ENCODE measurements at regions not wholly inside any gene's neighbourhood (a gene's known extent, or its start where the extent isn't known, plus 50 kb on each side); places are given as distances from the start of the nearest gene placed in this dataset.
"Not testable (repeated sequence)": the region's sequence is repeated elsewhere in the genome, so short reads cannot be mapped to it uniquely, and the experiment has no call there.

DNA sequence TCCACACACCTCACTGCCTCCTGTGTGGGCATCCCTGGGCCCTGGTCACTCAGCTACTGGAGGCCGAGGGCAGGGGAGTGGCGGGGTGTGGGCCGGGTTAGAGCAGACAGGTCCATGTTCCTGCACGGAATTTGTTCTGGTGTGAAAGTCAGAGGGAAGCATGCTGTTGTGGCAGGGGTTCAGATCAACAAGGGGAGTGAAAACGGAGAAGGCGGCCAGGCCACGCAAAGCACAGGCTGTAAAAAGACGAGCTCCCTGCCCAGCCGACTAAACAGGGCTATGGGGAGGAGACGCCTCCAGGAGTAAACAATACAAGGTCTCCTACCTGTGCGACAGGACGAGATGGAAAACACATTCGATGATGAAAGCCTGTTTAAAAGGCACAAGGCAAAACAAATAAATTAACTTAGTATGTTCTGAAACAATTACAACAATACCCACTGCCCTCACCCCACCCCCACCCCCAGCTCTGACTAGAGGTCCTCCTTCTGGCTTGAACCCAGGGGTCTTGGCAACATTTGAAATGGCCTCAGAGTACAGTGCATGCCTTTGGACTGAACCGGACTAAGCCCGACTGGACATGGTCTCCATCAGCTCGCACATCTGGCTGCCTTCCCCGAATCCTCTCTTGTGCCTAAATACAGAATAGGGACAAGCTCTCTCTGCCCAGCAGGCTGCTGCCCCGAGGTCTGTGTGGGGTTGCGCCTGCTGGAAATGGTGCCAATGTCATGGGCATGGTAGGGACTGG lies 274.9 kb upstream of the DIO3 start:
- H3K4me1 Mint-ChIP-seq (ENCODE audit: low read depth), result no peaks in the 10 kb centered on the region
- H3K36me3 Mint-ChIP-seq (ENCODE audit: low read depth), result no peaks in the 10 kb centered on the region
- ATAC-seq (no peak), DNase-seq (no peak)
- POLR2A ChIA-PET, result no interaction called here
- peaks cover 5% of the 10 kb centered on the region for H3K27me3 Mint-ChIP-seq (ENCODE audit: low read depth)
- CTCF ChIA-PET, result no interaction called here
- H3K27ac Mint-ChIP-seq, result no peak overlapping the region
- no peaks in the 10 kb centered on the region for H3K9me3 Mint-ChIP-seq (ENCODE audit: insufficient read depth)
- H3K4me3 Mint-ChIP-seq, result no peak overlapping the region

- no peak for ATAC-seq
- H3K4me1 Mint-ChIP-seq (ENCODE audit: low read depth), result no peaks in the 10 kb centered on the region
- H3K4me3 Mint-ChIP-seq, result no peak overlapping the region
- no peak overlapping the region for H3K27ac Mint-ChIP-seq
- CTCF ChIA-PET, result no interaction called here
- POLR2A ChIA-PET, result no interaction called here
- no peaks in the 10 kb centered on the region for H3K9me3 Mint-ChIP-seq (ENCODE audit: insufficient read depth)
- no peaks in the 10 kb centered on the region for H3K36me3 Mint-ChIP-seq (ENCODE audit: low read depth)
- H3K27me3 Mint-ChIP-seq (ENCODE audit: low read depth), result peaks cover 5% of the 10 kb centered on the region
- no peak for DNase-seq
Observed at GRCh38 chr14:101288436-101289229, 272.7 kb upstream of the DIO3 start.

DNA sequence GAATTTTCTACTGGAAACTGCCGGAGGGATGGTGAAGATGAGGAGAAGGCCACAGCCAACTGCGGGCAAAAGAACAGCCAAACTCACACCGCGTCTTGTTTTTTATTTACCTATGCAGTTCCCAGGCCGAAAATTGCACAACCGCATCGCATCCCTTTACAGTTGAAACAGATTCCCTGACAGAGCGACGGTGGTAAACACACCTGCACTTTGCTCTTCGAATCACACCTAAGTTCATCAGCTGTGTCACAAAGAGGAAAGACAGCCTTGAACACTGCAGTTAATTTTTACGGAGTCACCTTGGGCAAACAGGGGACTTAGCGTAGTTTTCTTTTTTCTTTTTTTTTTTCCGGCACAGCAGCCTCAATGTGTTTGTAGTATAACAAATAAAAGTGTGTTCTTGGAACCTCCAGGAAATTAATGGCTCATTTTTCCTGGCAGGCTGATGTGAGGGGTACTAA lies 272.0 kb upstream of the DIO3 start:
- Mint-ChIP-seq H3K9me3 (ENCODE audit: insufficient read depth) (no peaks in the 10 kb centered on the region), H3K27me3 (ENCODE audit: low read depth) (peaks cover 5% of the 10 kb centered on the region), H3K27ac (no peak overlapping the region), H3K4me1 (ENCODE audit: low read depth) (no peaks in the 10 kb centered on the region), H3K4me3 (no peak overlapping the region), H3K36me3 (ENCODE audit: low read depth) (no peaks in the 10 kb centered on the region)
- ChIA-PET POLR2A (no interaction called here), CTCF (no interaction called here)
- DNase-seq (no peak), ATAC-seq (no peak)

DNA sequence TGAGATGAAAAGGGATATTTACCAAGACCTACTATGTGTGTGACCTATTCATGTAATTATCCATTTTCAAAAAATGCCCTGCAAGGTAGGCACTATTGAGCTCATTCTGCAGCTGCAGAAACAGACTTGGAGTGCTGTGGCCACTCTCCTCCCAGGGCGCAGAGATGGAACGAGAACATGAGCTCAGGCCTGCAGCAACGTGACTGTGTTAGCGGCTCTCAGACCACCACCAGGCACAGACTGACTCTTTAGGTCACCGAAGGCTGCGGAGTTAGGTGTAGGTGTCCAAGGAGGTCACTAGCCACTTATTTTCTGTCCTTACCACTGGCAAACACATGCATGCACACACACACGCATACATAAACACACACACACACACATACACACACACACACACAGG lies 271.4 kb upstream of the DIO3 start:
- DNase-seq (no peak), ATAC-seq (no peak)
- POLR2A ChIA-PET, result no interaction called here
- Mint-ChIP-seq H3K27me3 (ENCODE audit: low read depth) (peaks cover 2% of the 10 kb centered on the region), H3K9me3 (ENCODE audit: insufficient read depth) (no peaks in the 10 kb centered on the region), H3K36me3 (ENCODE audit: low read depth) (no peaks in the 10 kb centered on the region), H3K27ac (no peak overlapping the region), H3K4me1 (ENCODE audit: low read depth) (no peaks in the 10 kb centered on the region), H3K4me3 (no peak overlapping the region)
- CTCF ChIA-PET, result no interaction called here

DNA sequence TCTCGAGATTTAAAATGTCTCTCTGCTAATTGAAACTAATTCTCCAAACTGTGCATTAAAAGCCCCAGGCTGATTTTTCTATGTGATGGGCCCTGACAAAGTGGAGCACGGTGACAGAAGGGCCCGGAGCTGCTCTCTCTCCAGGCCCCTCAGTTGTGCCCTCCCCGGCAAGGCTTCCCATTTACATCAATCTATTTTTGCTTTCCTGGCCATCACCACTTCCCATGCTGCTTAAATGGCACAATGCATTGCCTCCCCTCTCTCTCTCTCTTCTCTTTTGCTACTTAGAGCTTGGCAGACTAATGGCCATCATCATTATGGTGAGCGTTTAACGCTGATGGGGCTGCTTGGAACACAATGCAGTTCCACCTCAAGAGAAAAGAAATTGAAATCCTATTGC lies 270.7 kb upstream of the DIO3 start:
- no peaks in the 10 kb centered on the region for H3K36me3 Mint-ChIP-seq (ENCODE audit: low read depth)
- ATAC-seq (no peak), DNase-seq (no peak)
- H3K4me1 Mint-ChIP-seq (ENCODE audit: low read depth), result no peaks in the 10 kb centered on the region
- peaks cover 2% of the 10 kb centered on the region for H3K27me3 Mint-ChIP-seq (ENCODE audit: low read depth)
- CTCF ChIA-PET, result no interaction called here
- H3K4me3 Mint-ChIP-seq, result no peak overlapping the region
- POLR2A ChIA-PET, result no interaction called here
- H3K27ac Mint-ChIP-seq, result no peak overlapping the region
- no peaks in the 10 kb centered on the region for H3K9me3 Mint-ChIP-seq (ENCODE audit: insufficient read depth)

GRCh38 chr14:101291390-101291789 lies 269.9 kb upstream of the DIO3 start:
- Mint-ChIP-seq H3K4me3 (no peak overlapping the region), H3K27ac (no peak overlapping the region), H3K9me3 (ENCODE audit: insufficient read depth) (no peaks in the 10 kb centered on the region), H3K4me1 (ENCODE audit: low read depth) (no peaks in the 10 kb centered on the region), H3K27me3 (ENCODE audit: low read depth) (peaks cover 2% of the 10 kb centered on the region), H3K36me3 (ENCODE audit: low read depth) (no peaks in the 10 kb centered on the region)
- no peak for DNase-seq
- no peak for ATAC-seq
- POLR2A ChIA-PET, result no interaction called here
- CTCF ChIA-PET, result no interaction called here

- no peak for ATAC-seq
- no peak for DNase-seq
- H3K27ac Mint-ChIP-seq, result no peak overlapping the region
- H3K36me3 Mint-ChIP-seq (ENCODE audit: low read depth), result no peaks in the 10 kb centered on the region
- peaks cover 2% of the 10 kb centered on the region for H3K27me3 Mint-ChIP-seq (ENCODE audit: low read depth)
- POLR2A ChIA-PET, result no interaction called here
- H3K4me3 Mint-ChIP-seq, result no peak overlapping the region
- no peaks in the 10 kb centered on the region for H3K9me3 Mint-ChIP-seq (ENCODE audit: insufficient read depth)
- CTCF ChIA-PET, result no interaction called here
- no peaks in the 10 kb centered on the region for H3K4me1 Mint-ChIP-seq (ENCODE audit: low read depth)
Observed at GRCh38 chr14:101292448-101292847, 268.8 kb upstream of the DIO3 start.

- CTCF ChIA-PET, result no interaction called here
- Mint-ChIP-seq H3K27ac (no peak overlapping the region), H3K9me3 (ENCODE audit: insufficient read depth) (no peaks in the 10 kb centered on the region)
Observed at GRCh38 chr14:101293605-101294004, 267.7 kb upstream of the DIO3 start.

DNA sequence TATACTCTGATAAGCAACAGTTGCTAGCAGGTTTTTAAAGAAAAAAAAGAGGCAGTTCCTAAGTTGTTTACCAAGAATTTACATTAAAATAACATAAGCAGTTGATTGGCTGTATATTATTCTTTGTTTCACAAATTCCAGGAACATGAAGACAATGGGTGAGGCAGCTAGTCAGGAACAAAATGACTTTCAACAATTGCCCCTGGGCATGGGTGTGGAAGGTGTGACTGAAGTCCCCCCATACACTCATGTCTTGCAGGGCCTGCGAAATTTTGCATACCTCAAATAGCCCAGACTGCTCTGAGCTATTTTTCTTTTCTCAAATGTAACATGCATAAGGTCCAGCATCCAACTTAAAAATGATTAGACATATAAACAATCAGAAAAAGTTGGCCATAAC lies 267.2 kb upstream of the DIO3 start:
- H3K27ac Mint-ChIP-seq, result no peak overlapping the region
- H3K4me1 Mint-ChIP-seq (ENCODE audit: low read depth), result no peaks in the 10 kb centered on the region
- no peaks in the 10 kb centered on the region for H3K36me3 Mint-ChIP-seq (ENCODE audit: low read depth)
- CTCF ChIA-PET, result no interaction called here
- POLR2A ChIA-PET, result no interaction called here
- DNase-seq (no peak), ATAC-seq (no peak)
- peaks cover 2% of the 10 kb centered on the region for H3K27me3 Mint-ChIP-seq (ENCODE audit: low read depth)
- H3K9me3 Mint-ChIP-seq (ENCODE audit: insufficient read depth), result no peaks in the 10 kb centered on the region
- H3K4me3 Mint-ChIP-seq, result no peak overlapping the region

More at GRCh38 chr14:101293605-101294004, 267.7 kb upstream of the DIO3 start:
- ATAC-seq (no peak), DNase-seq (no peak)
- Mint-ChIP-seq H3K4me3 (no peak overlapping the region), H3K36me3 (ENCODE audit: low read depth) (no peaks in the 10 kb centered on the region), H3K27me3 (ENCODE audit: low read depth) (peaks cover 2% of the 10 kb centered on the region), H3K4me1 (ENCODE audit: low read depth) (no peaks in the 10 kb centered on the region)
- POLR2A ChIA-PET, result no interaction called here

DNA sequence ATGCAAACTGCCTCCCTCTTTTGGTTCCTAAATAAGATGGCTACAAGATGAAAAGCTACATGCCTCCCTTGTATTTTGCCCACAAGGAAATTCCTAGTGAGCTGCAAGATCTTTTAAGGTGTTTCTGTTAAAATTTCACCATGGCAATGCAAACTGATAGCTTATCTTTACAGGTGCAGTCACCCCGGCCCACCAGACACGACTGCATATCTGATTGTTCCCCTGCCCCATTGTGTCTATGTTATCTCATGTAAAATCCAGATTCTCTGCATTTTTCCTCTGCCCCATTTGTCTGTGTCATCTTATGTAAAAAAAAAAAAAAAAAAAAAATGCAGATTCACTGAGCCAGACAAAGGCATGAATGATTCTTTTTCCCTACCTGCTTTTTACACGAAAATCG lies 261.5 kb upstream of the DIO3 start:
- peaks cover 23% of the 10 kb centered on the region for H3K27me3 Mint-ChIP-seq (ENCODE audit: low read depth)
- ATAC-seq, result not testable (repeated sequence)

GRCh38 chr14:101301011-101301410 lies 260.3 kb upstream of the DIO3 start:
- CTCF ChIA-PET, result interaction anchor here (0.6 kb wide), 1 partner anchor 155 kb away, joined by 3 read pairs; no protein-coding TSS in a partner anchor

More for the DNA sequence above, 261.5 kb upstream of the DIO3 start:
- H3K9me3 Mint-ChIP-seq (ENCODE audit: insufficient read depth); POLR2A ChIA-PET; H3K36me3 Mint-ChIP-seq (ENCODE audit: low read depth); H3K27ac Mint-ChIP-seq; CTCF ChIA-PET; H3K4me3 Mint-ChIP-seq; H3K4me1 Mint-ChIP-seq (ENCODE audit: low read depth); DNase-seq: not testable (repeated sequence)

DNA sequence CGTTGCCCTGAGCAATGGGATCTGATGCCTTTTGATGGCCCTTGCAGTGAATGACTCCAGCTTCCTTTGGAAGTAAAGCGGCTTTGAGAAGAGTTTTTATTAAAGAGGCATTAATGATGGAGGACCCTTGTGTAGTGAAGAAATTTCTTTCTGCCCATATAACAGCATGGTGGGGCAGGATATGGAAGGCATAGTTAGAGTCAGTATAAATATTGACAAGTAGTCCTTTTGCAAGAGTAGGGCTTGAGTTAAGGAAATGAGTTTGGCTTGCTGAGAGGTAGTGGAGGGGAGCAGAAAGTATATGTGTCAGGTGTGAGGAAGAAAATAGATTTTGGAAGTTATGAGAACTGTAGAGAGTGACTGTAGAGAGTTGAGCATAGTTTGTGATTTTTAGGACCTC lies 254.1 kb upstream of the DIO3 start:
- DNase-seq; ATAC-seq; H3K9me3 Mint-ChIP-seq (ENCODE audit: insufficient read depth); H3K36me3 Mint-ChIP-seq (ENCODE audit: low read depth); H3K4me1 Mint-ChIP-seq (ENCODE audit: low read depth); H3K27ac Mint-ChIP-seq; CTCF ChIA-PET; H3K4me3 Mint-ChIP-seq; POLR2A ChIA-PET: not testable (repeated sequence)
- H3K27me3 Mint-ChIP-seq (ENCODE audit: low read depth), result peaks cover 12% of the 10 kb centered on the region

More at GRCh38 chr14:101301011-101301410, 260.3 kb upstream of the DIO3 start:
- Mint-ChIP-seq H3K27ac (no peak overlapping the region), H3K4me3 (no peak overlapping the region), H3K36me3 (ENCODE audit: low read depth) (no peaks in the 10 kb centered on the region), H3K9me3 (ENCODE audit: insufficient read depth) (no peaks in the 10 kb centered on the region), H3K4me1 (ENCODE audit: low read depth) (no peaks in the 10 kb centered on the region), H3K27me3 (ENCODE audit: low read depth) (peaks cover 23% of the 10 kb centered on the region)
- ATAC-seq (no peak), DNase-seq (no peak)
- POLR2A ChIA-PET, result no interaction called here

All from activated CD8-positive, alpha-beta T cell treated with anti-CD3 and anti-CD28 coated beads, Interleukin-2, amount 10 ng/mL, durations not matched to agents 7 days and 5 days (primary cell).